ENCODE measurements at regions not wholly inside any gene's neighbourhood (a gene's known extent, or its start where the extent isn't known, plus 50 kb on each side); places are given as distances from the start of the nearest gene placed in this dataset.

DNA sequence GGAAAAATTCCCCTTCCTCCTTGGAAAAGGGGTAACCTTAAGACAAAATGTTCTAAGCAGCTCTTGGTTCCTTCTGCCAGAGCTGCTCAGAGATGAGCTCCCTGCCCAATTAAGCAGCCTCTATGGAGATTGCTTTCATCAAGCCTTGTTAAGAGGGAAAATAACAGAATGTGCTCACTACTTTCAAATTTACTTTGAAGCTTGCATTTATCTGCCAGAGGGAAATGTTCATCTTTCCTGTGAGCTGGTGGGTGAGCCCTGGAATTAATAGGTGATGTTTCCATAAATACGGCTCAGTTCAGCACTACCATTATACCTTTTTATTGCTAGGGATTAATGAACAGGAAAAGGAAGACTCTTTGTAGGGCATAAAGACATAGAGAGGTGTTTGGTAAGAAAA is 549.0 kb downstream of the REEP3 start:
- FAIRE-seq (no peak), DNase-seq (ENCODE audit: low read depth) (no peak)
- TF ChIP-seq, protein P1, sequence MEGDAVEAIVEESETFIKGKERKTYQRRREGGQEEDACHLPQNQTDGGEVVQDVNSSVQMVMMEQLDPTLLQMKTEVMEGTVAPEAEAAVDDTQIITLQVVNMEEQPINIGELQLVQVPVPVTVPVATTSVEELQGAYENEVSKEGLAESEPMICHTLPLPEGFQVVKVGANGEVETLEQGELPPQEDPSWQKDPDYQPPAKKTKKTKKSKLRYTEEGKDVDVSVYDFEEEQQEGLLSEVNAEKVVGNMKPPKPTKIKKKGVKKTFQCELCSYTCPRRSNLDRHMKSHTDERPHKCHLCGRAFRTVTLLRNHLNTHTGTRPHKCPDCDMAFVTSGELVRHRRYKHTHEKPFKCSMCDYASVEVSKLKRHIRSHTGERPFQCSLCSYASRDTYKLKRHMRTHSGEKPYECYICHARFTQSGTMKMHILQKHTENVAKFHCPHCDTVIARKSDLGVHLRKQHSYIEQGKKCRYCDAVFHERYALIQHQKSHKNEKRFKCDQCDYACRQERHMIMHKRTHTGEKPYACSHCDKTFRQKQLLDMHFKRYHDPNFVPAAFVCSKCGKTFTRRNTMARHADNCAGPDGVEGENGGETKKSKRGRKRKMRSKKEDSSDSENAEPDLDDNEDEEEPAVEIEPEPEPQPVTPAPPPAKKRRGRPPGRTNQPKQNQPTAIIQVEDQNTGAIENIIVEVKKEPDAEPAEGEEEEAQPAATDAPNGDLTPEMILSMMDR (IDR thresholded peaks at IDR 0.05; ENCODE audit: insufficient read depth, low read length, severe bottlenecking) = no peak
- Histone ChIP-seq H3K36me3 (ENCODE audit: control insufficient read depth, insufficient read depth, low read length) (no peaks in the 10 kb centered on the region), H3K27me3 (ENCODE audit: control insufficient read depth, insufficient read depth, low read length) (no peaks in the 10 kb centered on the region), H3K4me3 (ENCODE audit: low read depth, low read length) (no peak overlapping the region)

DNA sequence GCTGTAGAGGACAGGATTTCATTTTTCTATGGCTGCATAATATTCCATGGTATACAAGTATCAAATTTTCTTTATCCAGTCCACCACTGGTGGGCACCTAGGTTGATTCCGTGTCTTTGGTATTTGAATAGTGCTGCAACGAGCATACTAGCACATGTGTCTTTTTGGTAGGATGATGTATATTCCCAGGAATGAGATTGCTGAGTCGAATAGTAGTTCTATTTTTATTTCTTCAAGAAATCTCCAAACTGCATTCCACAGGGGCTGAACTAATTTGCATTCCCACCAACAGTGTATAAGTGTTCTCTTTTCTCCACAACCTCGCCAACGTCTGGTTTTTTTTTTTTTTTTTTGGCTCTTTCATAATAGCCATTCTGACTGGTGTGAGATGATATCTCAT is 550.0 kb downstream of the REEP3 start:
- Histone ChIP-seq H3K27me3 (ENCODE audit: control insufficient read depth, insufficient read depth, low read length) (no peaks in the 10 kb centered on the region), H3K4me3 (ENCODE audit: low read depth, low read length) (no peak overlapping the region), H3K36me3 (ENCODE audit: control insufficient read depth, insufficient read depth, low read length) (no peaks in the 10 kb centered on the region)
- TF ChIP-seq, protein P1 (IDR thresholded peaks at IDR 0.05; ENCODE audit: insufficient read depth, low read length, severe bottlenecking) = no peak
- no peak for FAIRE-seq
- no peak for DNase-seq (ENCODE audit: low read depth)

DNA sequence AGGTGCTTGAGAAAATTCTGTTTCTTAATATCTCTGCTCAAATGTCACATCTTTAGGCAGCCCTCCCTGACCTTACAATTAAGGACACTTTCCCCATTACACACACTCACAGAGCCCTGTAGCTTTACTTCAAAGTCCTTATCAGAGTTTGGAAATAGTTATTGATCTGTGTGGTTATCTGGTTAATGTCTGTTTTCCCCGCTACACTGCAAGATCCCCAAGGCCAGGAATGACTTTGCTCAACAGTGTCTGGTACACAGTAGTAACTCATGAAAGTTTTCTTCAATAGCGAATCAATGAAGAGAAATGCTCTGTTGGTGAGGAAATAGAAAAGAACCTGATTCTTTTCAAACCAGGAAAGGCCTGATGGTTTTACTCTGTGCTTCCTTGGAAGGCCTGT is 554.4 kb downstream of the REEP3 start:
- no peaks in the 10 kb centered on the region for H3K36me3 ChIP-seq (ENCODE audit: control insufficient read depth, insufficient read depth, low read length)
- TF ChIP-seq, protein P1 (IDR thresholded peaks at IDR 0.05; ENCODE audit: insufficient read depth, low read length, severe bottlenecking) = no peak
- H3K4me3 ChIP-seq (ENCODE audit: low read depth, low read length) = no peak overlapping the region
- DNase-seq (ENCODE audit: low read depth) (no peak), FAIRE-seq (no peak)
- H3K27me3 ChIP-seq (ENCODE audit: control insufficient read depth, insufficient read depth, low read length) = no peaks in the 10 kb centered on the region

DNA sequence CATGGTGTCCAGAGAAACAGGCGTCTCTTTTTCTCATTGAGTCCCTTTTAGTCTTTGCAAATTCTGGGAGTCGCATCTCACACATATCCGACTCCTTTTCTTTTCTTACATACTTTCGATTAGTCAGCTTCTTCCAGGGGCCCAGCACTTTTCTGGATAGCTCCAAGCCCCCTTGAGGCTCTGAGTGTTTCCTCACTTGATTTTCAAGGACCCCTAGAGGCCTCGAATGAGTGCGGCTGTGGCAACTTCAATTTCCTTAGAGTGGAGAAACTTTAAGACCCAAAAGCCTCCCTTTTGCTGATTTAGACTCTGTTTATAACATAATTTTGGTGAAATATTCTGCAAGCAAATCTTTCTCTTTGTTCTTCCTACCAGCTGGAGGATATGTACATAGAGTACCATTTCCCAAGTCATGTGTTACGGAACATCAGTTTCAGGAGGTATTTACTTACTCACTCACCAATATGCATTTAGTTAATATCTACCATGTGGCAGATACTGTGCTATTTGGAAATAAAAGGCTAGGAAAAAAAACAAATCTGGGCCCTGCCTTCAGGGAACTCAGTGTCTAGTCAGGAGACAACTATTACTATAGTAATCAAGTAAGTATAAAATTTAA is 555.2 kb downstream of the REEP3 start:
- DNase-seq (ENCODE audit: low read depth) (no peak), FAIRE-seq (no peak)
- no peaks in the 10 kb centered on the region for H3K36me3 ChIP-seq (ENCODE audit: control insufficient read depth, insufficient read depth, low read length)
- H3K27me3 ChIP-seq (ENCODE audit: control insufficient read depth, insufficient read depth, low read length) = no peaks in the 10 kb centered on the region
- H3K4me3 ChIP-seq (ENCODE audit: low read depth, low read length) = no peak overlapping the region
- TF ChIP-seq, protein P1 (IDR thresholded peaks at IDR 0.05; ENCODE audit: insufficient read depth, low read length, severe bottlenecking) = no peak

DNA sequence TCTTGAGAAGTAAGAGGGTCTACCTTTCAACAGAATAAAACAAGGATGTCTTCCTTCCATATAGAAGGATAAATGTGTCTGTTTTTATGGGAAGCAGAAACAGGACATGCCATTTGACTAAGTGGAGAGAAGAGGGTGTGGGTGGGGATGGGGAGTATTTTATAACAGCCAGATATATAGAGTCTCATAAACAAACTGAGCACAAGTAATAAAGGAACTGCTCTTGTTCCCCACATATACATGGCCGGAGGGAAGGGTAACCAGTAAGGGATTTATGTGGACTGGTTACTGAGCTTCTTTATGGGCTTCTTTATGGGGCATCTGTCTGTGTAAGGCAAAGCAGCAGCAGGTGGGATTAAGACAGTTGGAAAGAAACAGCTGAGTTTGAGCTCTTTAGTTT is 558.1 kb downstream of the REEP3 start:
- no peak for FAIRE-seq

More for the DNA sequence above, 558.1 kb downstream of the REEP3 start:
- no peaks in the 10 kb centered on the region for H3K36me3 ChIP-seq (ENCODE audit: control insufficient read depth, insufficient read depth, low read length)
- H3K4me3 ChIP-seq (ENCODE audit: low read depth, low read length) = no peak overlapping the region
- no peaks in the 10 kb centered on the region for H3K27me3 ChIP-seq (ENCODE audit: control insufficient read depth, insufficient read depth, low read length)
- TF ChIP-seq, protein P1 (IDR thresholded peaks at IDR 0.05; ENCODE audit: insufficient read depth, low read length, severe bottlenecking) = no peak
- DNase-seq (ENCODE audit: low read depth) = no peak

All from bronchial epithelial cell (primary cell).